ENCODE measurements at regions not wholly inside any gene's neighbourhood (a gene's known extent, or its start where the extent isn't known, plus 50 kb on each side); places are given as distances from the start of the nearest gene placed in this dataset.
"Not testable (repeated sequence)": the region's sequence is repeated elsewhere in the genome, so short reads cannot be mapped to it uniquely, and the experiment has no call there.

GRCh38 chr12:17579205-17580026 is 510.6 kb downstream of the RERGL start:
- no peak for DNase-seq
- no peaks in the 10 kb centered on the region for H3K27me3 Mint-ChIP-seq (ENCODE audit: low read depth, poor library complexity)
- TF ChIP-seq CTCF (IDR thresholded peaks at IDR 0.05): no peak
- no peak overlapping the region for H3K27ac Mint-ChIP-seq
- H3K4me1 Mint-ChIP-seq: no peaks in the 10 kb centered on the region
- H3K4me3 Mint-ChIP-seq: no peak overlapping the region
- H3K36me3 Mint-ChIP-seq (ENCODE audit: low read depth): no peaks in the 10 kb centered on the region
- H3K9me3 Mint-ChIP-seq: no peaks in the 10 kb centered on the region

- TF ChIP-seq CTCF (IDR thresholded peaks at IDR 0.05): no peak
- Mint-ChIP-seq H3K36me3 (ENCODE audit: low read depth) (no peaks in the 10 kb centered on the region), H3K9me3 (no peaks in the 10 kb centered on the region), H3K4me1 (no peaks in the 10 kb centered on the region), H3K4me3 (no peak overlapping the region), H3K27me3 (ENCODE audit: low read depth, poor library complexity) (no peaks in the 10 kb centered on the region), H3K27ac (no peak overlapping the region)
- no peak for DNase-seq
Measured at GRCh38 chr12:17577405-17577804, 512.6 kb downstream of the RERGL start.

GRCh38 chr12:17572250-17572649 is 517.7 kb downstream of the RERGL start:
- no peaks in the 10 kb centered on the region for H3K36me3 Mint-ChIP-seq (ENCODE audit: low read depth)
- no peak overlapping the region for H3K27ac Mint-ChIP-seq
- no peaks in the 10 kb centered on the region for H3K27me3 Mint-ChIP-seq (ENCODE audit: low read depth, poor library complexity)
- no peaks in the 10 kb centered on the region for H3K9me3 Mint-ChIP-seq
- H3K4me1 Mint-ChIP-seq: no peaks in the 10 kb centered on the region
- no peak for TF ChIP-seq CTCF (IDR thresholded peaks at IDR 0.05)
- no peak for DNase-seq
- H3K4me3 Mint-ChIP-seq: no peak overlapping the region

- no peak for TF ChIP-seq CTCF (IDR thresholded peaks at IDR 0.05)
- Mint-ChIP-seq H3K9me3 (no peaks in the 10 kb centered on the region), H3K4me3 (no peak overlapping the region)
Measured at GRCh38 chr12:17571047-17571446, 518.9 kb downstream of the RERGL start.

GRCh38 chr12:17564630-17565029 is 525.4 kb downstream of the RERGL start:
- not testable (repeated sequence) for H3K4me1 Mint-ChIP-seq; H3K4me3 Mint-ChIP-seq; DNase-seq; H3K36me3 Mint-ChIP-seq (ENCODE audit: low read depth); H3K27me3 Mint-ChIP-seq (ENCODE audit: low read depth, poor library complexity); H3K27ac Mint-ChIP-seq
- H3K9me3 Mint-ChIP-seq: peaks cover 29% of the 10 kb centered on the region

More at GRCh38 chr12:17571047-17571446, 518.9 kb downstream of the RERGL start:
- DNase-seq: no peak
- no peak overlapping the region for H3K27ac Mint-ChIP-seq
- no peaks in the 10 kb centered on the region for H3K4me1 Mint-ChIP-seq
- no peaks in the 10 kb centered on the region for H3K36me3 Mint-ChIP-seq (ENCODE audit: low read depth)
- H3K27me3 Mint-ChIP-seq (ENCODE audit: low read depth, poor library complexity): no peaks in the 10 kb centered on the region

- TF ChIP-seq CTCF (IDR thresholded peaks at IDR 0.05): no peak
- H3K27me3 Mint-ChIP-seq (ENCODE audit: low read depth, poor library complexity): no peaks in the 10 kb centered on the region
- peaks cover 22% of the 10 kb centered on the region for H3K9me3 Mint-ChIP-seq
- no peak overlapping the region for H3K4me3 Mint-ChIP-seq
- H3K27ac Mint-ChIP-seq: no peak overlapping the region
- H3K4me1 Mint-ChIP-seq: no peaks in the 10 kb centered on the region
- DNase-seq: no peak
- no peaks in the 10 kb centered on the region for H3K36me3 Mint-ChIP-seq (ENCODE audit: low read depth)
Measured at GRCh38 chr12:17550011-17550410, 540.0 kb downstream of the RERGL start.
